ENCODE measurements at regions not wholly inside any gene's neighbourhood (a gene's known extent, or its start where the extent isn't known, plus 50 kb on each side); places are given as distances from the start of the nearest gene placed in this dataset.

DNA sequence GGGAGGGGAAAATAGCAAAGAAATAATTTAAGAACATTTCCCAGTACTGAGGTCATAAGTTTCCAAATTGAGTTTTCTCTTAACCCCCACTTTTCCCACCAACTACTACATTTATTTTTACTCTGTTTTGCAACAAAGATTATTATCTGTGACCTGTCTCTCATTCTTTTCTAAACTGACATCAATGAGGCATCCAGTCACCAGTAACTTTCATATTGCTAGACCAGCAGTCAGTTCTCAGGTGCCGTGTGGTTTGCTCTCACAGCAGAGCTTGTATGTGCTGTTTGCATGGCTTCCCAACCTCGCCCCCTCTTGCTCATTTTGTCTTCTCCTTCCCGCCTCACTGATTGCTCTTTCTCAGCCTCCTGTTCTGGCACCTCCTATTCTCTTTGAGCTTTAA lies 1091.3 kb downstream of the TBC1D22A start:
- 8 to 10% methylated on average over 3 of the region's 3 CpGs for WGBS, 2 experiments (ENCODE audit: low coverage in 1 of 2, low lambda C conversion rate in 2 of 2, missing lambda C conversion rate in 2 of 2)
- in situ Hi-C loops (cut with MboI), result no loop called here
- H3K27me3 ChIP-seq (replicated peaks; ENCODE audit: insufficient read depth), result no peaks in the 10 kb centered on the region
- TF ChIP-seq EZH2phosphoT487 (IDR thresholded peaks at IDR 0.05; ENCODE audit: insufficient read depth, low read depth), result no peak
- no peak for TF ChIP-seq EZH2 (IDR thresholded peaks at IDR 0.05; ENCODE audit: insufficient read depth, poor library complexity, severe bottlenecking)
- no peaks in the 10 kb centered on the region for H3K9me3 ChIP-seq (ENCODE audit: low read depth)
- H3K9me2 ChIP-seq (ENCODE audit: insufficient read depth), result no peaks in the 10 kb centered on the region
- no peak overlapping the region for H3K4me2 ChIP-seq (ENCODE audit: unreplicated experiment)
- no peaks in the 10 kb centered on the region for H3K36me3 ChIP-seq (ENCODE audit: low read depth)
- no peaks in the 10 kb centered on the region for H3F3A ChIP-seq (ENCODE audit: insufficient read depth)
- H3K4me3 ChIP-seq, result no peak overlapping the region
- no peak overlapping the region for H3K27ac ChIP-seq
- no peaks in the 10 kb centered on the region for H4K20me1 ChIP-seq (ENCODE audit: insufficient read depth)
- no peak overlapping the region for H3K9ac ChIP-seq
- no peaks in the 10 kb centered on the region for H3K79me2 ChIP-seq (ENCODE audit: insufficient read depth)
- H3K4me1 ChIP-seq (ENCODE audit: insufficient read depth), result no peaks in the 10 kb centered on the region
- no peak overlapping the region for H2AFZ ChIP-seq
- DNase-seq, result no peak

DNA sequence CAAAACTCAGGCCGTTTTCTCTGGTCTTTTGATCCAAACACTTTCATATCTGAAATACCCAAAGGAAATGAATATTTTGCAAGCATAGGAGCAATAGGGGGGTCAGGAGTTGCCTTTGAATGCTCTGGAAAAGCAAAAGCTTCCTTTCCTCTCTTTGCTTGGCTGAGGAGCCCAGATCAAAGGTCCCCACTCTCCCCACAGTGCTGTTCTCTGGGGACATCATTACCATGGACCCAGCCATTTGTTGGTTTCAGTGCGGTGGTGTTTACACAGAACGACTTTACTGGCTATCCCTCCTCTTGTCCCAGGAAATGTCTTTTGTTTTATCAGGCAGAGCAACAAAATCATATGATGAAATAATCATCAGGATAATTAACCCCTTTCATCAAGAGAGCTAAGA lies 1089.1 kb downstream of the TBC1D22A start:
- no peak for DNase-seq
- Histone ChIP-seq H3F3A (ENCODE audit: insufficient read depth) (no peaks in the 10 kb centered on the region), H3K9me2 (ENCODE audit: insufficient read depth) (no peaks in the 10 kb centered on the region), H3K9ac (no peak overlapping the region), H3K27ac (no peak overlapping the region), H3K4me2 (ENCODE audit: unreplicated experiment) (no peak overlapping the region), H3K9me3 (ENCODE audit: low read depth) (no peaks in the 10 kb centered on the region), H3K27me3 (replicated peaks; ENCODE audit: insufficient read depth) (no peaks in the 10 kb centered on the region), H3K4me1 (ENCODE audit: insufficient read depth) (no peaks in the 10 kb centered on the region), H3K79me2 (ENCODE audit: insufficient read depth) (no peaks in the 10 kb centered on the region), H2AFZ (no peak overlapping the region), H4K20me1 (ENCODE audit: insufficient read depth) (no peaks in the 10 kb centered on the region), H3K4me3 (no peak overlapping the region), H3K36me3 (ENCODE audit: low read depth) (no peaks in the 10 kb centered on the region)
- 12 to 14% methylated on average over 3 of the region's 3 CpGs for WGBS, 2 experiments (ENCODE audit: low coverage in 1 of 2, low lambda C conversion rate in 2 of 2, missing lambda C conversion rate in 2 of 2)
- no peak for TF ChIP-seq EZH2 (IDR thresholded peaks at IDR 0.05; ENCODE audit: insufficient read depth, poor library complexity, severe bottlenecking)
- no peak for TF ChIP-seq EZH2phosphoT487 (IDR thresholded peaks at IDR 0.05; ENCODE audit: insufficient read depth, low read depth)
- in situ Hi-C loops (cut with MboI), result no loop called here

- H3K36me3 ChIP-seq (ENCODE audit: low read depth), result no peaks in the 10 kb centered on the region
- no peak overlapping the region for H3K27ac ChIP-seq
- no peaks in the 10 kb centered on the region for H3K27me3 ChIP-seq (replicated peaks; ENCODE audit: insufficient read depth)
- H3K4me3 ChIP-seq, result no peak overlapping the region
- no peak overlapping the region for H2AFZ ChIP-seq
- WGBS, 2 experiments (ENCODE audit: low coverage in 1 of 2, low lambda C conversion rate in 2 of 2, missing lambda C conversion rate in 2 of 2), result 47 to 54% methylated on average over 2 of the region's 2 CpGs
- no peaks in the 10 kb centered on the region for H3K9me2 ChIP-seq (ENCODE audit: insufficient read depth)
- H3K4me1 ChIP-seq (ENCODE audit: insufficient read depth), result no peaks in the 10 kb centered on the region
- H3K9ac ChIP-seq, result no peak overlapping the region
- DNase-seq, result no peak
- no peak overlapping the region for H3K4me2 ChIP-seq (ENCODE audit: unreplicated experiment)
- no peaks in the 10 kb centered on the region for H3K9me3 ChIP-seq (ENCODE audit: low read depth)
- in situ Hi-C loops (cut with MboI), result no loop called here
- H3K79me2 ChIP-seq (ENCODE audit: insufficient read depth), result no peaks in the 10 kb centered on the region
- no peak for TF ChIP-seq EZH2 (IDR thresholded peaks at IDR 0.05; ENCODE audit: insufficient read depth, poor library complexity, severe bottlenecking)
- TF ChIP-seq EZH2phosphoT487 (IDR thresholded peaks at IDR 0.05; ENCODE audit: insufficient read depth, low read depth), result no peak
- no peaks in the 10 kb centered on the region for H3F3A ChIP-seq (ENCODE audit: insufficient read depth)
- H4K20me1 ChIP-seq (ENCODE audit: insufficient read depth), result no peaks in the 10 kb centered on the region
Measured at GRCh38 chr22:47850644-47851151, 1088.2 kb downstream of the TBC1D22A start.

DNA sequence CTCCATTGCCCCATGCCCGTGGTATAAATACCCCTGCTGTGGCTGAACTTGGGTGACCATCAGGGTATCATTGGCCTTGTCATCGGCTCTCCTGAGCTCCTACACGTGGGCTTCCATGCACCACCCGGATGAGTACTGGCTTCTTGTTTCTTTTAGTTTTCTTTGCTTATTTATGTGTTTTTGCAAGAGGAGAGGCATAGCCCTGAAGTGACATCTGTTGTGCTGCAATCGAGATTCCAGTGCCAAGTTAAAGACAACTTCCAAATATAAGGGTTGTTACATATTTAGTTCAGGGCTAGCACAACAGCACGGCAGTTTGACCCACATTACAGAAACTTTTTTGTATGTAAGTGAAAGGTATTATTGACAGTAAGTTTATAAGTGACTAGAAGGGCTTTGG lies 1087.1 kb downstream of the TBC1D22A start:
- Histone ChIP-seq H3K4me3 (no peak overlapping the region), H4K20me1 (ENCODE audit: insufficient read depth) (no peaks in the 10 kb centered on the region), H3K9me3 (ENCODE audit: low read depth) (no peaks in the 10 kb centered on the region), H3K4me1 (ENCODE audit: insufficient read depth) (no peaks in the 10 kb centered on the region), H3K9me2 (ENCODE audit: insufficient read depth) (no peaks in the 10 kb centered on the region), H3K9ac (no peak overlapping the region), H3K4me2 (ENCODE audit: unreplicated experiment) (no peak overlapping the region), H3K36me3 (ENCODE audit: low read depth) (no peaks in the 10 kb centered on the region), H3F3A (ENCODE audit: insufficient read depth) (no peaks in the 10 kb centered on the region), H3K79me2 (ENCODE audit: insufficient read depth) (no peaks in the 10 kb centered on the region), H3K27me3 (replicated peaks; ENCODE audit: insufficient read depth) (no peaks in the 10 kb centered on the region), H2AFZ (no peak overlapping the region), H3K27ac (no peak overlapping the region)
- in situ Hi-C loops (cut with MboI), result loop anchor here (25.0 kb wide), 1 partner anchor 1012 kb away; no protein-coding TSS in a partner anchor
- TF ChIP-seq EZH2phosphoT487 (IDR thresholded peaks at IDR 0.05; ENCODE audit: insufficient read depth, low read depth) (no peak), EZH2 (IDR thresholded peaks at IDR 0.05; ENCODE audit: insufficient read depth, poor library complexity, severe bottlenecking) (no peak)
- WGBS, 2 experiments (ENCODE audit: low coverage in 1 of 2, low lambda C conversion rate in 2 of 2, missing lambda C conversion rate in 2 of 2), result 1% methylated on average over 6 of the region's 6 CpGs
- DNase-seq, result no peak
